Thyroid gland (tissue), 4 donors: ENCODE measurements at regions not wholly inside any gene's neighbourhood (a gene's known extent, or its start where the extent isn't known, plus 50 kb on each side); places are given as distances from the start of the nearest gene placed in this dataset.

ENCODE experiments used
- CTCF ChIP-seq, 6 experiments: fragments of 200-600 bp in 3 of 6; fragments of 450-650 bp in 3 of 6; sonication (generic) in 3 of 6; IDR thresholded peaks; one replicate each; pipeline ENCODE4 v1.5.1; 2016 to 2019; ENCODE audit warnings: antibody characterized with exemption in 6 of 6, mild to moderate bottlenecking in 2 of 6, inconsistent platforms in 1 of 6, moderate library complexity in 1 of 6
- POLR2A ChIP-seq, 2 donors: fragments of 450-650 bp; IDR thresholded peaks; one replicate each; pipeline ENCODE4 v1.6.1; 2017; ENCODE audit warnings: antibody characterized with exemption in 2 of 2, mild to moderate bottlenecking in 2 of 2, moderate library complexity in 1 of 2

GRCh38 chr17:77508047-77508715, 367.4 kb downstream of the SEC14L1 start:
- TF ChIP-seq CTCF (IDR thresholded peaks at IDR 0.05) (no peak), POLR2A (IDR thresholded peaks at IDR 0.05) (no peak)
